Osteoblast (primary cell): ENCODE measurements at regions not wholly inside any gene's neighbourhood (a gene's known extent, or its start where the extent isn't known, plus 50 kb on each side); places are given as distances from the start of the nearest gene placed in this dataset.
"Not testable (repeated sequence)": the region's sequence is repeated elsewhere in the genome, so short reads cannot be mapped to it uniquely, and the experiment has no call there.

Experiments
- DNase-seq: peaks from one replicate; pipeline ENCODE4 v3.0.0; 2011; ENCODE audit warnings: low spot score, mixed read lengths; ENCODE audit not compliant: insufficient read length; ENCODE audit errors: missing footprints
- H2AFZ ChIP-seq: 2 replicates; pipeline ENCODE4 v1.6.0; 2011; ENCODE audit warnings: mild to moderate bottlenecking, low read length
- H3K27ac ChIP-seq: 2 replicates; pipeline ENCODE4 v1.5.1; 2011; ENCODE audit warnings: mild to moderate bottlenecking, low read depth, low read length, moderate library complexity
- H3K27me3 ChIP-seq: 2 replicates; pipeline ENCODE4 v1.6.0; 2012; ENCODE audit warnings: mild to moderate bottlenecking, control low read depth, inconsistent platforms, low read length, moderate library complexity; ENCODE audit not compliant: insufficient read depth
- H3K36me3 ChIP-seq: 2 replicates; pipeline ENCODE4 v1.5.1; 2011; ENCODE audit warnings: mild to moderate bottlenecking, low read length, control low read depth, moderate library complexity; ENCODE audit not compliant: insufficient read depth
- H3K4me1 ChIP-seq: 2 replicates; pipeline ENCODE4 v1.5.1; 2011; ENCODE audit warnings: mild to moderate bottlenecking, low read length, control low read depth, moderate library complexity; ENCODE audit not compliant: insufficient read depth
- H3K4me2 ChIP-seq: 2 replicates; pipeline ENCODE4 v1.6.0; 2011; ENCODE audit warnings: mild to moderate bottlenecking, low read length; ENCODE audit not compliant: insufficient read depth
- H3K4me3 ChIP-seq: fragments of 200-600 bp; sonication (generic); 3 replicates; pipeline ENCODE4 v1.5.1; 2012; ENCODE audit warnings: mild to moderate bottlenecking, low read length, inconsistent platforms; ENCODE audit not compliant: insufficient read depth
- H3K79me2 ChIP-seq: 2 replicates; pipeline ENCODE4 v1.6.0; 2012; ENCODE audit warnings: mild to moderate bottlenecking, low read length, control low read depth, inconsistent platforms; ENCODE audit not compliant: insufficient read depth
- H3K9me3 ChIP-seq: 2 replicates; pipeline ENCODE4 v1.5.1; 2011; ENCODE audit warnings: low read depth, low read length, control low read depth
- H4K20me1 ChIP-seq: 2 replicates; pipeline ENCODE4 v1.6.0; 2012; ENCODE audit warnings: mild to moderate bottlenecking, low read length, control low read depth; ENCODE audit not compliant: insufficient read depth
- CTCF ChIP-seq: IDR thresholded peaks from 2 replicates; pipeline ENCODE4 v1.5.1; 2011; ENCODE audit warnings: mild to moderate bottlenecking, low read depth, low read length, moderate library complexity; ENCODE audit errors: extremely low read depth

- TF ChIP-seq CTCF = no peak
- Histone ChIP-seq H2AFZ (no peak overlapping the region), H3K79me2 (no peaks in the 10 kb centered on the region), H3K4me1 (peaks cover 10% of the 10 kb centered on the region), H3K9me3 (no peaks in the 10 kb centered on the region), H3K4me3 (no peak overlapping the region), H4K20me1 (no peaks in the 10 kb centered on the region), H3K27me3 (no peaks in the 10 kb centered on the region), H3K27ac (no peak overlapping the region), H3K4me2 (no peak overlapping the region), H3K36me3 (no peaks in the 10 kb centered on the region)
- DNase-seq = no peak
Observed at GRCh38 chr14:71762575-71762974, 169.7 kb upstream of the RGS6 start.

GRCh38 chr14:71764701-71765382 is 167.4 kb upstream of the RGS6 start:
- Histone ChIP-seq H2AFZ (peak overlapping the region; percentile 85), H3K4me2 (peak overlapping the region; percentile 76), H3K4me3 (peak overlapping the region; percentile 58)

GRCh38 chr14:71765505-71765904 is 166.7 kb upstream of the RGS6 start:
- Histone ChIP-seq H3K36me3 (no peaks in the 10 kb centered on the region), H2AFZ (peak overlapping the region; percentile 85), H3K79me2 (no peaks in the 10 kb centered on the region), H3K4me3 (no peak overlapping the region), H3K4me1 (peaks cover 10% of the 10 kb centered on the region), H4K20me1 (no peaks in the 10 kb centered on the region), H3K4me2 (peak overlapping the region; percentile 76), H3K27me3 (peaks cover 2% of the 10 kb centered on the region), H3K9me3 (no peaks in the 10 kb centered on the region), H3K27ac (no peak overlapping the region)
- TF ChIP-seq CTCF = no peak
- DNase-seq = no peak

More at GRCh38 chr14:71764701-71765382, 167.4 kb upstream of the RGS6 start:
- DNase-seq = peak; percentile 72
- Histone ChIP-seq H3K27me3 (peaks cover 2% of the 10 kb centered on the region), H3K79me2 (no peaks in the 10 kb centered on the region), H3K27ac (no peak overlapping the region), H3K4me1 (peaks cover 10% of the 10 kb centered on the region), H3K36me3 (no peaks in the 10 kb centered on the region), H3K9me3 (no peaks in the 10 kb centered on the region), H4K20me1 (no peaks in the 10 kb centered on the region)
- TF ChIP-seq CTCF = no peak

GRCh38 chr14:71770431-71770830 is 161.8 kb upstream of the RGS6 start:
- TF ChIP-seq CTCF = no peak
- DNase-seq = no peak
- peaks cover 2% of the 10 kb centered on the region for H3K27me3 ChIP-seq
- no peak overlapping the region for H3K27ac ChIP-seq
- no peaks in the 10 kb centered on the region for H3K4me1 ChIP-seq
- no peaks in the 10 kb centered on the region for H3K9me3 ChIP-seq
- H2AFZ ChIP-seq = no peak overlapping the region
- H4K20me1 ChIP-seq = no peaks in the 10 kb centered on the region
- no peaks in the 10 kb centered on the region for H3K36me3 ChIP-seq
- no peaks in the 10 kb centered on the region for H3K79me2 ChIP-seq
- no peak overlapping the region for H3K4me3 ChIP-seq
- no peak overlapping the region for H3K4me2 ChIP-seq

- not testable (repeated sequence) for H3K4me1 ChIP-seq, H3K27me3 ChIP-seq, H3K79me2 ChIP-seq, DNase-seq, H3K9me3 ChIP-seq, H3K36me3 ChIP-seq, H3K4me3 ChIP-seq, H2AFZ ChIP-seq, H4K20me1 ChIP-seq, H3K4me2 ChIP-seq, H3K27ac ChIP-seq
Observed at GRCh38 chr14:71771421-71771820, 160.8 kb upstream of the RGS6 start.

GRCh38 chr14:71771996-71772395 is 160.2 kb upstream of the RGS6 start:
- H3K4me1 ChIP-seq, H4K20me1 ChIP-seq, DNase-seq, H3K4me3 ChIP-seq, H3K27me3 ChIP-seq, H3K9me3 ChIP-seq, H3K27ac ChIP-seq, H2AFZ ChIP-seq, H3K36me3 ChIP-seq, H3K4me2 ChIP-seq, H3K79me2 ChIP-seq: not testable (repeated sequence)
